MM.1S (cell line): ENCODE measurements at regions not wholly inside any gene's neighbourhood (a gene's known extent, or its start where the extent isn't known, plus 50 kb on each side); places are given as distances from the start of the nearest gene placed in this dataset.

Experiments
- DNase-seq: peaks from one replicate; pipeline ENCODE4 v3.0.0-alpha.2; 2015
- H2AFZ ChIP-seq: fragments of 300-600 bp; sonication (generic); 2 replicates; pipeline ENCODE4 v1.6.0; 2016; ENCODE audit warnings: antibody characterized with exemption, low read length
- H3F3A ChIP-seq: fragments of 300-600 bp; sonication (generic); 2 replicates; pipeline ENCODE4 v1.6.1; 2016; ENCODE audit warnings: mild to moderate bottlenecking, antibody characterized with exemption, low read length, moderate library complexity, mixed read lengths; ENCODE audit not compliant: insufficient read depth
- H3K27ac ChIP-seq: fragments of 300-600 bp; sonication (generic); 2 replicates; pipeline ENCODE4 v1.5.1; 2016; ENCODE audit warnings: mild to moderate bottlenecking, low read length
- H3K27me3 ChIP-seq: fragments of 300-600 bp; sonication (generic); replicated peaks from 2 replicates; pipeline ENCODE4 v1.6.0; 2016; ENCODE audit warnings: low read length; ENCODE audit not compliant: insufficient read depth
- H3K36me3 ChIP-seq: fragments of 300-600 bp; sonication (generic); replicated peaks from 2 replicates; pipeline ENCODE4 v1.6.1; 2016; ENCODE audit warnings: mild to moderate bottlenecking, low read length, mixed read lengths; ENCODE audit not compliant: insufficient read depth
- H3K4me1 ChIP-seq: fragments of 300-600 bp; sonication (generic); 2 replicates; pipeline ENCODE4 v1.6.1; 2016; ENCODE audit warnings: low read length, mixed read lengths
- H3K4me2 ChIP-seq: fragments of 300-600 bp; sonication (generic); 2 replicates; pipeline ENCODE4 v1.6.0; 2016; ENCODE audit warnings: low read depth, low read length
- H3K4me3 ChIP-seq: fragments of 300-600 bp; sonication (generic); 2 replicates; pipeline ENCODE4 v1.5.1; 2016; ENCODE audit warnings: low read length, mixed read lengths
- H3K79me2 ChIP-seq: fragments of 300-600 bp; sonication (generic); 2 replicates; pipeline ENCODE4 v1.6.1; 2016; ENCODE audit warnings: mixed run types, low read length, mixed read lengths
- H3K9ac ChIP-seq: fragments of 300-600 bp; sonication (generic); 2 replicates; pipeline ENCODE4 v1.6.1; 2016; ENCODE audit warnings: low read length, mixed read lengths
- H3K9me2 ChIP-seq: fragments of 300-600 bp; sonication (generic); replicated peaks from 2 replicates; pipeline ENCODE4 v1.6.1; 2016; ENCODE audit warnings: mild to moderate bottlenecking, low read length, mixed read lengths; ENCODE audit not compliant: insufficient read depth
- H3K9me3 ChIP-seq: fragments of 300-600 bp; sonication (generic); replicated peaks from 2 replicates; pipeline ENCODE4 v1.6.1; 2016; ENCODE audit warnings: mild to moderate bottlenecking, low read length, mixed read lengths; ENCODE audit not compliant: insufficient read depth
- H4K20me1 ChIP-seq: fragments of 300-600 bp; sonication (generic); 2 replicates; pipeline ENCODE4 v1.6.1; 2016; ENCODE audit warnings: mild to moderate bottlenecking, low read length, moderate library complexity, mixed read lengths; ENCODE audit not compliant: insufficient read depth
- CTCF ChIP-seq: fragments of 300-600 bp; sonication (generic); IDR thresholded peaks from 2 replicates; pipeline ENCODE4 v1.5.1; 2016; ENCODE audit warnings: antibody characterized with exemption, low read length, mixed read lengths
- EZH2 ChIP-seq: fragments of 300-600 bp; sonication (generic); optimal IDR thresholded peaks from 2 replicates; pipeline ENCODE3; 2017; ENCODE audit warnings: low read depth, mild to moderate bottlenecking, antibody characterized with exemption, low read length, mixed read lengths
- EZH2phosphoT487 ChIP-seq: fragments of 300-600 bp; sonication (generic); IDR thresholded peaks from 2 replicates; pipeline ENCODE4 v1.6.1; 2018; ENCODE audit warnings: antibody characterized with exemption, low read length

- no peaks in the 10 kb centered on the region for H3K9me3 ChIP-seq
- H3K4me1 ChIP-seq: peaks cover 5% of the 10 kb centered on the region; the same call in 1 of the 2 replicates
- no peak overlapping the region for H3K4me3 ChIP-seq
- TF ChIP-seq EZH2 (no peak), CTCF (no peak), EZH2phosphoT487 (no peak)
- H3K9me2 ChIP-seq: no peaks in the 10 kb centered on the region
- H3K27ac ChIP-seq: no peak overlapping the region
- H3F3A ChIP-seq: no peaks in the 10 kb centered on the region
- no peaks in the 10 kb centered on the region for H3K79me2 ChIP-seq
- H3K4me2 ChIP-seq: no peak overlapping the region
- no peak overlapping the region for H3K9ac ChIP-seq
- DNase-seq: no peak
- H3K27me3 ChIP-seq: no peaks in the 10 kb centered on the region
- no peak overlapping the region for H2AFZ ChIP-seq
- no peaks in the 10 kb centered on the region for H4K20me1 ChIP-seq
- no peaks in the 10 kb centered on the region for H3K36me3 ChIP-seq
Observed at GRCh38 chr10:123462246-123462645, 203.9 kb upstream of the GPR26 start.

- H3K79me2 ChIP-seq: no peaks in the 10 kb centered on the region
- TF ChIP-seq EZH2phosphoT487 (no peak), CTCF (no peak), EZH2 (no peak)
- H2AFZ ChIP-seq: no peak overlapping the region
- no peak overlapping the region for H3K4me3 ChIP-seq
- H4K20me1 ChIP-seq: no peaks in the 10 kb centered on the region
- H3F3A ChIP-seq: no peaks in the 10 kb centered on the region
- H3K9me3 ChIP-seq: no peaks in the 10 kb centered on the region
- no peaks in the 10 kb centered on the region for H3K9me2 ChIP-seq
- no peak overlapping the region for H3K9ac ChIP-seq
- no peak for DNase-seq
- H3K4me2 ChIP-seq: no peak overlapping the region
- H3K27ac ChIP-seq: no peak overlapping the region
- H3K4me1 ChIP-seq: peaks cover 5% of the 10 kb centered on the region; the same call in 1 of the 2 replicates
- H3K36me3 ChIP-seq: no peaks in the 10 kb centered on the region
- H3K27me3 ChIP-seq: no peaks in the 10 kb centered on the region
Observed at GRCh38 chr10:123462756-123463155, 203.4 kb upstream of the GPR26 start.

GRCh38 chr10:123463181-123463580 lies 203.0 kb upstream of the GPR26 start:
- Histone ChIP-seq H3F3A (no peaks in the 10 kb centered on the region), H3K4me1 (peaks cover 5% of the 10 kb centered on the region; the same call in 1 of the 2 replicates), H3K9me3 (no peaks in the 10 kb centered on the region), H3K36me3 (no peaks in the 10 kb centered on the region), H3K4me3 (no peak overlapping the region), H2AFZ (no peak overlapping the region), H3K79me2 (no peaks in the 10 kb centered on the region), H3K27ac (no peak overlapping the region), H3K9ac (no peak overlapping the region), H3K9me2 (no peaks in the 10 kb centered on the region), H3K4me2 (no peak overlapping the region), H4K20me1 (no peaks in the 10 kb centered on the region), H3K27me3 (no peaks in the 10 kb centered on the region)
- DNase-seq: no peak
- TF ChIP-seq EZH2phosphoT487 (no peak), EZH2 (no peak)

GRCh38 chr10:123463698-123464097 lies 202.5 kb upstream of the GPR26 start:
- Histone ChIP-seq H3K4me1 (peaks cover 5% of the 10 kb centered on the region; the same call in 1 of the 2 replicates), H3F3A (no peaks in the 10 kb centered on the region), H3K4me2 (no peak overlapping the region), H3K9me2 (no peaks in the 10 kb centered on the region), H3K9ac (no peak overlapping the region), H3K9me3 (no peaks in the 10 kb centered on the region), H2AFZ (no peak overlapping the region), H3K27ac (no peak overlapping the region), H3K27me3 (no peaks in the 10 kb centered on the region), H4K20me1 (no peaks in the 10 kb centered on the region), H3K4me3 (no peak overlapping the region), H3K36me3 (no peaks in the 10 kb centered on the region), H3K79me2 (no peaks in the 10 kb centered on the region)
- no peak for DNase-seq
- TF ChIP-seq EZH2 (no peak), CTCF (no peak), EZH2phosphoT487 (no peak)
